ENCODE measurements at regions not wholly inside any gene's neighbourhood (a gene's known extent, or its start where the extent isn't known, plus 50 kb on each side); places are given as distances from the start of the nearest gene placed in this dataset.
"Not testable (repeated sequence)": the region's sequence is repeated elsewhere in the genome, so short reads cannot be mapped to it uniquely, and the experiment has no call there.

GRCh38 chr6:78322068-78322845, 545.1 kb upstream of the IRAK1BP1 start:
- DNase-seq = no peak
- ATAC-seq = no peak
- no peaks in the 10 kb centered on the region for H3K27me3 Mint-ChIP-seq
- peaks cover 0 to 6% of the 10 kb centered on the region in 2 donors for H3K9me3 Mint-ChIP-seq
- H3K4me3 Mint-ChIP-seq = no peak overlapping the region
- H3K4me1 Mint-ChIP-seq = no peaks in the 10 kb centered on the region
- no peak overlapping the region for H3K27ac Mint-ChIP-seq

- no peaks in the 10 kb centered on the region for H3K27me3 Mint-ChIP-seq
- peaks cover 0 to 6% of the 10 kb centered on the region in 2 donors for H3K9me3 Mint-ChIP-seq
- DNase-seq = no peak
- no peak overlapping the region for H3K4me3 Mint-ChIP-seq
- H3K27ac Mint-ChIP-seq = no peak overlapping the region
- no peaks in the 10 kb centered on the region for H3K4me1 Mint-ChIP-seq
- ATAC-seq = no peak
Measured at GRCh38 chr6:78324213-78324612, 543.1 kb upstream of the IRAK1BP1 start.

GRCh38 chr6:78340755-78341154, 526.6 kb upstream of the IRAK1BP1 start:
- Mint-ChIP-seq H3K27ac (no peak overlapping the region), H3K9me3 (peaks cover 0 to 9% of the 10 kb centered on the region in 2 donors), H3K4me1 (no peaks in the 10 kb centered on the region), H3K4me3 (no peak overlapping the region), H3K27me3 (no peaks in the 10 kb centered on the region)
- ATAC-seq = no peak
- DNase-seq = no peak

GRCh38 chr6:78345882-78346281, 521.5 kb upstream of the IRAK1BP1 start:
- Mint-ChIP-seq H3K27me3 (no peaks in the 10 kb centered on the region), H3K27ac (no peak overlapping the region), H3K9me3 (peaks cover 0 to 9% of the 10 kb centered on the region in 2 donors), H3K4me3 (no peak overlapping the region), H3K4me1 (no peaks in the 10 kb centered on the region)
- ATAC-seq (no peak), DNase-seq (no peak)

GRCh38 chr6:78347191-78347916, 520.0 kb upstream of the IRAK1BP1 start:
- H3K4me1 Mint-ChIP-seq = no peaks in the 10 kb centered on the region
- H3K27me3 Mint-ChIP-seq = no peaks in the 10 kb centered on the region
- no peak overlapping the region for H3K4me3 Mint-ChIP-seq
- H3K9me3 Mint-ChIP-seq = peaks cover 0 to 9% of the 10 kb centered on the region in 2 donors
- DNase-seq (no peak), ATAC-seq (no peak)
- no peak overlapping the region for H3K27ac Mint-ChIP-seq

GRCh38 chr6:78353040-78353439, 514.3 kb upstream of the IRAK1BP1 start:
- no peak for ATAC-seq
- peaks cover 0 to 16% of the 10 kb centered on the region in 2 donors for H3K9me3 Mint-ChIP-seq
- no peak overlapping the region for H3K4me3 Mint-ChIP-seq
- H3K27me3 Mint-ChIP-seq = no peaks in the 10 kb centered on the region
- DNase-seq = no peak
- no peaks in the 10 kb centered on the region for H3K4me1 Mint-ChIP-seq
- H3K27ac Mint-ChIP-seq = no peak overlapping the region

GRCh38 chr6:78363688-78364087, 503.7 kb upstream of the IRAK1BP1 start:
- DNase-seq = no peak
- H3K4me3 Mint-ChIP-seq = no peak overlapping the region
- no peaks in the 10 kb centered on the region for H3K27me3 Mint-ChIP-seq
- no peaks in the 10 kb centered on the region for H3K4me1 Mint-ChIP-seq
- peaks cover 1 to 2% of the 10 kb centered on the region in 2 donors for H3K9me3 Mint-ChIP-seq
- H3K27ac Mint-ChIP-seq = no peak overlapping the region
- ATAC-seq = no peak

- no peaks in the 10 kb centered on the region for H3K4me1 Mint-ChIP-seq
- no peak overlapping the region for H3K27ac Mint-ChIP-seq
- H3K9me3 Mint-ChIP-seq = no peaks in the 10 kb centered on the region
- DNase-seq (no peak), ATAC-seq (no peak)
- no peaks in the 10 kb centered on the region for H3K27me3 Mint-ChIP-seq
- no peak overlapping the region for H3K4me3 Mint-ChIP-seq
Measured at GRCh38 chr6:78365473-78365872, 501.9 kb upstream of the IRAK1BP1 start.

GRCh38 chr6:78377056-78377455, 490.3 kb upstream of the IRAK1BP1 start:
- ATAC-seq (no peak), DNase-seq (no peak)
- no peak overlapping the region for H3K4me3 Mint-ChIP-seq
- H3K27me3 Mint-ChIP-seq = no peaks in the 10 kb centered on the region
- no peaks in the 10 kb centered on the region for H3K4me1 Mint-ChIP-seq
- H3K27ac Mint-ChIP-seq = no peak overlapping the region
- peaks cover 13 to 14% of the 10 kb centered on the region in 2 donors for H3K9me3 Mint-ChIP-seq

- no peak for DNase-seq
- Mint-ChIP-seq H3K4me1 (no peaks in the 10 kb centered on the region), H3K27ac (no peak overlapping the region), H3K27me3 (no peaks in the 10 kb centered on the region), H3K4me3 (no peak overlapping the region), H3K9me3 (peaks cover 11 to 16% of the 10 kb centered on the region in 2 donors)
- no peak for ATAC-seq
Measured at GRCh38 chr6:78379982-78380381, 487.4 kb upstream of the IRAK1BP1 start.

- DNase-seq (no peak), ATAC-seq (no peak)
- no peaks in the 10 kb centered on the region for H3K4me1 Mint-ChIP-seq
- no peaks in the 10 kb centered on the region for H3K27me3 Mint-ChIP-seq
- H3K9me3 Mint-ChIP-seq = peaks cover 17 to 21% of the 10 kb centered on the region in 2 donors
- no peak overlapping the region for H3K4me3 Mint-ChIP-seq
- H3K27ac Mint-ChIP-seq = no peak overlapping the region
Measured at GRCh38 chr6:78380541-78380940, 486.8 kb upstream of the IRAK1BP1 start.

- no peaks in the 10 kb centered on the region for H3K4me1 Mint-ChIP-seq
- H3K27ac Mint-ChIP-seq = no peak overlapping the region
- DNase-seq = no peak
- no peak for ATAC-seq
- no peaks in the 10 kb centered on the region for H3K27me3 Mint-ChIP-seq
- no peak overlapping the region for H3K4me3 Mint-ChIP-seq
- H3K9me3 Mint-ChIP-seq = peaks cover 17 to 43% of the 10 kb centered on the region in 2 donors
Measured at GRCh38 chr6:78383968-78384367, 483.4 kb upstream of the IRAK1BP1 start.

- peaks cover 29 to 60% of the 10 kb centered on the region in 2 donors for H3K9me3 Mint-ChIP-seq
- not testable (repeated sequence) for H3K4me3 Mint-ChIP-seq, DNase-seq, H3K4me1 Mint-ChIP-seq, H3K27ac Mint-ChIP-seq, ATAC-seq, H3K27me3 Mint-ChIP-seq
Measured at GRCh38 chr6:78386854-78387253, 480.5 kb upstream of the IRAK1BP1 start.

GRCh38 chr6:78390066-78390465, 477.3 kb upstream of the IRAK1BP1 start:
- no peak for ATAC-seq
- H3K27ac Mint-ChIP-seq = no peak overlapping the region

GRCh38 chr6:78397499-78397898, 469.9 kb upstream of the IRAK1BP1 start:
- DNase-seq = no peak
- H3K4me3 Mint-ChIP-seq = no peak overlapping the region

More at GRCh38 chr6:78390066-78390465, 477.3 kb upstream of the IRAK1BP1 start:
- Mint-ChIP-seq H3K27me3 (no peaks in the 10 kb centered on the region), H3K4me1 (no peaks in the 10 kb centered on the region), H3K9me3 (peaks cover 25 to 54% of the 10 kb centered on the region in 2 donors), H3K4me3 (no peak overlapping the region)
- DNase-seq = no peak

GRCh38 chr6:78398292-78398691, 469.1 kb upstream of the IRAK1BP1 start:
- no peak for ATAC-seq
- Mint-ChIP-seq H3K4me1 (no peaks in the 10 kb centered on the region), H3K4me3 (no peak overlapping the region), H3K27ac (no peak overlapping the region), H3K9me3 (peaks cover 0 to 14% of the 10 kb centered on the region in 2 donors), H3K27me3 (no peaks in the 10 kb centered on the region)
- DNase-seq = no peak

More at GRCh38 chr6:78397499-78397898, 469.9 kb upstream of the IRAK1BP1 start:
- peaks cover 0 to 11% of the 10 kb centered on the region in 2 donors for H3K9me3 Mint-ChIP-seq
- no peak for ATAC-seq
- H3K27me3 Mint-ChIP-seq = no peaks in the 10 kb centered on the region
- no peak overlapping the region for H3K27ac Mint-ChIP-seq
- no peaks in the 10 kb centered on the region for H3K4me1 Mint-ChIP-seq

Measured in stimulated activated naive CD8-positive, alpha-beta T cell treated with anti-CD3 and anti-CD28 coated beads, Interleukin-15, amount 100 ng/mL, for 72 hours (primary cell).